22Rv1 (cell line): ENCODE measurements at regions not wholly inside any gene's neighbourhood (a gene's known extent, or its start where the extent isn't known, plus 50 kb on each side); places are given as distances from the start of the nearest gene placed in this dataset.

ENCODE experiments used
- ZFX ChIP-seq: fragments of 450-650 bp; IDR thresholded peaks from 2 replicates; pipeline ENCODE4 v1.6.1; 2017; ENCODE audit warnings: antibody characterized with exemption, borderline replicate concordance
- TF ChIP-seq, protein P1 (sequence below): fragments of 450-650 bp; IDR thresholded peaks from 2 replicates; pipeline ENCODE4 v1.5.1; 2017; ENCODE audit warnings: mild to moderate bottlenecking

GRCh38 chr7:25843467-25843866 lies 308.5 kb upstream of the NFE2L3 start:
- no peak for TF ChIP-seq ZFX
- TF ChIP-seq, protein P1, sequence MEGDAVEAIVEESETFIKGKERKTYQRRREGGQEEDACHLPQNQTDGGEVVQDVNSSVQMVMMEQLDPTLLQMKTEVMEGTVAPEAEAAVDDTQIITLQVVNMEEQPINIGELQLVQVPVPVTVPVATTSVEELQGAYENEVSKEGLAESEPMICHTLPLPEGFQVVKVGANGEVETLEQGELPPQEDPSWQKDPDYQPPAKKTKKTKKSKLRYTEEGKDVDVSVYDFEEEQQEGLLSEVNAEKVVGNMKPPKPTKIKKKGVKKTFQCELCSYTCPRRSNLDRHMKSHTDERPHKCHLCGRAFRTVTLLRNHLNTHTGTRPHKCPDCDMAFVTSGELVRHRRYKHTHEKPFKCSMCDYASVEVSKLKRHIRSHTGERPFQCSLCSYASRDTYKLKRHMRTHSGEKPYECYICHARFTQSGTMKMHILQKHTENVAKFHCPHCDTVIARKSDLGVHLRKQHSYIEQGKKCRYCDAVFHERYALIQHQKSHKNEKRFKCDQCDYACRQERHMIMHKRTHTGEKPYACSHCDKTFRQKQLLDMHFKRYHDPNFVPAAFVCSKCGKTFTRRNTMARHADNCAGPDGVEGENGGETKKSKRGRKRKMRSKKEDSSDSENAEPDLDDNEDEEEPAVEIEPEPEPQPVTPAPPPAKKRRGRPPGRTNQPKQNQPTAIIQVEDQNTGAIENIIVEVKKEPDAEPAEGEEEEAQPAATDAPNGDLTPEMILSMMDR, result peak; percentile 38
